ENCODE measurements at regions not wholly inside any gene's neighbourhood (a gene's known extent, or its start where the extent isn't known, plus 50 kb on each side); places are given as distances from the start of the nearest gene placed in this dataset.
"Not testable (repeated sequence)": the region's sequence is repeated elsewhere in the genome, so short reads cannot be mapped to it uniquely, and the experiment has no call there.

DNA sequence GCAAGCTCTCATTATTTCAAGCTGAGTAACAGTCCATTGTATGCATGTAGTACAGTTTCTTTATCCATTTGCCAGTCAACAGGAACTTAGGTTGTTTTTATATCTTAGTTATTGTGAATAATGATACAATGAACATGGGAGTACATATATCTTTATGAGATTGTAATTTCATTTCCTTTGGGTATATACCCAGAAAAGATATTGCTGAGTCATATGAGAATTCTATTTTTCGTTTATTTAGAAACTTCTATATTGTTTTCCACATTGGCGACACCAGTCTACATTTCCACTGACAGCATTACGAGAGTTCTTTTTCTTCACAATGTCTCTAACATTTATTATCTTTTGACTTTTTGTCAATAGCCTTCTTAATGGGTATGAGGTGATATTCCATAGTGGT is 477.8 kb upstream of the PAPPA start:
- no peak for DNase-seq

DNA sequence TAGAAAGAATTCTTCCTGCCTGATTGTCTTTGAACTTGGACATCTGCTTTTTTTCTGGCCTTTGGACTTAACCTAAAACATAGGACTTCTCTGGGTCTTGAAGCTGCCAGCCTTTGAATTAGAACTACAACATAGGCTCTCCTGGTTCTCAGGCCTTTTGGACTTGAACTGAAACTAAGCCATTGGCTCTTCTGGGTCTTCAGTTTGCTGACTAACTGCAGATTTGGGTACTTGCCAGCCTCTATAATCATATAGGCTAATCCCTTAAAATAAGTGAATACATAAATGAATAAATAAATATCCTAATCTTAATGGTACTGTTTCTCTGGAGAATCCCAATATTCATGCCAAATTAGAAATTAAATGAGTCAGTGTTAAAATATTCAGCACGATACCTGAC is 473.4 kb upstream of the PAPPA start:
- DNase-seq, result no peak

DNA sequence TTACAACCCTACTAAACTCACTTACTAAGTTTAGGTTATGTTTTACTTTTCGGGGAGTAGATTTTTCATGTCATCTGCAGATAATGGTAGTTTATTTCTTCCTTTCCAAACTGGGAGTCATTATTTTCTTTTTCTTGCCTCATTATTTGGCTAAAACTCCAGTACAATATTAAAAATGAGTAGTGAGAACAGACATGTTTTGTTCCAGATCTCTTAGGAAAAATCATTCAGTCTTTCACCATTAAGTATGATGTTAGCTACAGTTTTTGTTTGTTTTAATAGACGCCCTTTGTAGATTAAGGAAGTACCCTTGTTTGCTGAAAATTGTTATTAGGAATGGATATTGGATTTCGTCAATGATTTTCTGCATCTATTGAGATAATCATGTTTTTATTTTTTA is 472.0 kb upstream of the PAPPA start:
- DNase-seq, result no peak

DNA sequence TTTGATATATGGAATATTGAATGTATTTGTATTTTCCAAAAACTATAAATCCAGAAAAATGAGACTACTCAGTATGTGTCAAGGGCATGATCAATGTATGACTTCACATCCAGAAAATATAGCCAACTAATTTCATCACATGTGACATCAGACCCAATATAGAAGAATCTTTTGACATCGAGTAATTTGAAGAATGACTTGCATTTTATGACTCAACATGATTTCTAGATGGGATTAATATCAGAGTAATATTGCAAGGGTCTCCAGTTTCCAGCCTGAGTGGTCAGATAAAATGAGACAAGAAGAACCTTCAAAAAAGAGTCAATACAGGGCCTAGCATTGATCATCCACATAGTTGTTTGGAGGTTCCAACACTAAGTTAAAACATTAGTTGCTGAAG is 467.5 kb upstream of the PAPPA start:
- no peak for DNase-seq

DNA sequence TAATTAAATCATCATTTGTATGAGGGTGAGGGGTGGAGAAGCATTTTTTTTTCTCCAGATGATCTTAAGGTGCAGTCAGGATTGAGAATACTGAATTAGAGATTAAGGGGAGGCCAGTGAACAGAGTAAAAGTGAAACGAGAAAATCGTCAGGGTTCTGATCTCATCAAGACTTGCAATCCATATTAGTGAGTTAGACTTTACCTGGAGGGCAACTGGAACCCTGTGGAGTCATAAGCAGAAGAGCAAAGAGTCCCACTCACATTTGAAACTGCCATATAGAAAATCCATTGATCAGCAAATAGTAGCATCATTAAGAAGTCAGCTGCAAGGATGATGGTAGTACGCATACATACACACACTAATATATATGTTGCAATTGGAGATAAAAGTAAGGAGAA is 466.2 kb upstream of the PAPPA start:
- no peak for DNase-seq

DNA sequence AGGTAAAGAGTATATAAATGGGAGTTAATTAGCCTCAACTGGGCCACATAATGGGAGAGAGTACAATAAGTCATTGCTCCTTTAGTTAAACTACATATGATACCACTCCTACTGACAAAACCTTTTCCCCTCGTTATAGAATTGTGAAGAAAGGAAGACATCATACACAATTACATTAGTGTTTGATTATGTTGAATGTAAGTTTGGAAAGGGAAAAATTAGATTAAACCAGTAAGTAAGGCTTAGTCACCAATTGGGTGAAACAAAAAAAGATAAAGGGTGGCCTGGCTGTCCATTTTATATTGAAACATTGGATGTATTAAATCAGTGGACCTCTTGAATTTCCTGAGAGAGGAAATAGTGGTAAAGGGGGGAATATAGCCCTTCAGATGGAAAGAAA is 464.3 kb upstream of the PAPPA start:
- DNase-seq, result no peak

DNA sequence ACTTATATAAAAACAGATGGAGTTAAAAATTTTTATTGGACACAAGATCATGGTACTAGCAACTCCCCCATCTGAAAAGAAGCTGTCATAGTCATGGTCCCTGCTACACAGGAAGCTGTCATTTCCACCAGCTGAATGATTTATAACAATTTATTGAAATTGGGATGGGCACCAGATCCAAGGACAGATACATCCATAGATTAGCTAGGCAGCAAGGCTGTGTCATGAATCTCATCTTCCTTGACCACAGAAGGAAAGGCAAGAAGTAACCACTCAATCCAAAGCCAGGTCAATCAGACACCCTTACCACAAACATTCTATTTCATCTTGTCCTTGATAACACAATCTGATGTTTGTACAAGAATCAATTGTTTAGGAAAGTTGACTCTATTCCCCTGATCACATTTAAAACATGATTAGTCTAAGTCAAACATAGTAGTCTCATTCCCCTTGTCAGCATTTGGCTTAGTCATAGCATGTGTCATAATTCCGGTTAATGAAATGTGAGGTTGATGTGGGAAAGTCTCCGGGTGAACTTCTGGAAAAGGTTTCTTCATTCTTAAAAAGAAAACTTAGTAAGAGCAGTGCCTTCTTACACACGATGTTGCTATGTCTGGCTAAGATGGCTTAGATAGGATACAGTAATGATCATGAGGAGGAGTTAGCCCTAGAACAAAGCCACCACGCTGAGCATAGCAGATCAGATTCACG is 462.6 kb upstream of the PAPPA start:
- DNase-seq, result no peak

DNA sequence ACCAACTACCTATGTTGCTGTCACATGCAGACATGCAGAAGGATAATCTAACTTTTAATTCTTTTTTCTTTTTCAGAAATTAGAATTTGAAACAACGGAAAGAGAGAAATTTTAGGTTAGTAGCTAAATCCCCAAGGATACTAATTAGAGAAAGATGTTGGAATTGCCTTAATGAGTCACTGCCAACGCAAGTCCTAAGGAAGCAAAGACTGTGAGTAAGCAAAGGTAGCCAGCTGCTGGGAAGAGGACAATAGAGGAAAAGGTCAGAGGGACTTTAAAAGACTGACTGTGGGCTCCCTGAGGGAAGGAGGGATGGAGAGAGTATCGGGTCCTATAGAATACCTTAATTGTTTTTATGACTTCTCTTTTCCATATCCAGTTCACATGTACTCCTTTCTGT is 461.9 kb upstream of the PAPPA start:
- DNase-seq, result no peak

DNA sequence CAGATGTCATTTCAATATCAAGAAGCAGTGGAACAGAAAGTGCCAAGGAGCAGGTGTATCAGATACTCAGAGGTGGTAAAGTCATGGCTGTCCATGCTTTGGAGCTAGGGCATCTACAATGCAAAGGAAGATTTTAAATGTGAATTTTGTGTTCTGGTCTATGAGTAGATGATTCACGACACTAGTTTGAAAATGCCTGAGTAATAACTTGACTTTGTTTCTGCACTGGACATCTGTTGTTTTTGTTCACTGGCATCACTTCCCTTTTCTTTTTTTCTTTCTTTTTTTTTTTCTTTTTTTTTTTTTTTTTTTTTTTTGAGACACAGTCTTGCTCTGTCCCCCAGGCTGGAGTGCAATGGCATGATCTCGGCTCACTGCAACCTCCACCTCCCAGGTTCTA is 460.7 kb upstream of the PAPPA start:
- DNase-seq, result not testable (repeated sequence)

DNA sequence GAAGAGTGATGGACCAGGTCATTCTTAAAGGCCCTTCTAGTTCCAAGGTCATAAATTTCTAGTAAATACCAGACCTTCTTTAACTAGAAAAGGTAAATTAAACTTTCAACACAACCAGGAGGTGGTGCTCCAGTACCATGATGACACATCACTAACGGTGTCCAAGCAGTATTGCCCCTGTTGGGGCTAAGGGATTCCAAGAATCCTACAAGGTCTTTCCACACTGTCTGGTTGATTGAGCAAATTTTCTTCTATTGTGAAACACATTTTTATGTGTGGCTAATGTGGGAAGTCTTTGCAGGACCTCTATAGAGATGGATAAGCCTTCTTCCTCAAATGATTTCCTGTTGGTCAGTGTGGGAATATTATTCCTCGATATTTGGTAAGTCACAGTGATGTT is 459.6 kb upstream of the PAPPA start:
- DNase-seq, result no peak

DNA sequence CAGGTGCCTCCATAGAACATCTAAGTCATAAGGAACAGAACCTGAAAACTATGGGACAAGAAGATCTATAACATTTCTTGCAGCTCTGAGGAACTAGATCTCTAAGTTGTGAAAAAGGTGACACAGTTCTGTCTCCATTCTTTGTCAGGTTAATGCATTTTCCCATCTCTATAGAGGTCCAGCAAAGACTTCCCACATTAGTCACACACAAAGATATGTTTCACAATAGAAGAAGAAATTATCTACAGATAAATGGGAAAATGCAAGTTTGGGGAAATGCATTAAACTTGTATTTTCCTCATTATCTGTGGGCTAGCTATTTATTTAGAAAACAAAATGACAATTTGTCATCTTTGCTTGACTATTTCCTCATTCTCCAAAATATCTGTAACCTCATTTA is 458.6 kb upstream of the PAPPA start:
- DNase-seq, result no peak

DNA sequence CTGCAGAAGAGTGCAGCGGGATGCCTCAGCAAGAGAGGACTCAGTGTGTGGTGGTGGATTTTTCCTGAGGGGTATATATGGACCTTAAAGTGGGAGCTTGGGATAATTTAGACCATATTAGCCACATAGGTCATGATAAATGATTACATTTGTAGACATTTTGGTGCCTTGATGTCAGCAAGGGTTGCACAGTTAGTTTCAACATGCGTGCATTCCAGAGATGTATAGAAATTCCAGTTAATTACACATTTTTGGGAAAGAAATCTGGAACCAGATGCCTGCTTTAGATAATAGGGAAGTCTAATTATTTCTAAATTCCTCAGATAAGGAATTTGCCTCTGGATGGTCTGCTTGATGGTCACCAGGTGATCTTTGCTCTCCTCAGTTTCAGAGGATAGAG is 440.6 kb upstream of the PAPPA start:
- DNase-seq, result no peak

DNA sequence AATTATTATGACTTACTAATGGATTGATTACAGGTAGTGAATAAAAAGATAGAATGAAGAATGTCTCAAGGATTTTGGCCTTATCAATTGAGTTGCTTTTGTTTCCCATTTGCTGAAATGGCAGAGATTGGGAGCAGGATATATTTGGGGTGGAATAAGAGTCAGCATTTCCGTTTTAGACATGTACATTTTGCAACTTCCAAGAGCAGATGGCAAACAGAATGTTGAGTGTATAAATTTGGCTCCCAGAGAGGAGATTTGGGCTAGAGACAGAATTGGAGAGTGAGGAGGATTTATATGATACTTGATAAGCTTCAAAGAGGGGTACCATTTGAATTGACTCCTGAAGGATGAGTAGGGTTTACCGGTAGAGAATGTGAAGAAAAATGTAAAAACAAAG is 437.9 kb upstream of the PAPPA start:
- no peak for DNase-seq

DNA sequence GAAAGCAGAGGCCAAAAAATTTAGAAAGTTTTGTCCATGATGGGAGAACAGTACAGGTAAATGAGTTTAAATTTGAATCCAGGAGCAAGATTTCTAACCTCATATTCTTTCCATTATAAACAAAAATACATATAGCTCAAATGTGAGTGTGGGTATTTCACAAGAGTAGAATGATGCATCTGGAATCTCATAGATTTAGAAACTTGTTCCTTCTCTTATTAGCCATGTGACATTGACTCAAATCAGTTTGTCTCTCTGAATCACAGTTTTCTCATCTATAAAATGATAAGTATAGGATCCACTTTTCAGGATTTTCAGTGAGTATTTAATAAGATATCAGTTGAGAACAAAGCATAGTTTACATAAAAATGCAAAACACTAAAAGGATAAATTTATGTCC is 436.3 kb upstream of the PAPPA start:
- DNase-seq, result no peak

DNA sequence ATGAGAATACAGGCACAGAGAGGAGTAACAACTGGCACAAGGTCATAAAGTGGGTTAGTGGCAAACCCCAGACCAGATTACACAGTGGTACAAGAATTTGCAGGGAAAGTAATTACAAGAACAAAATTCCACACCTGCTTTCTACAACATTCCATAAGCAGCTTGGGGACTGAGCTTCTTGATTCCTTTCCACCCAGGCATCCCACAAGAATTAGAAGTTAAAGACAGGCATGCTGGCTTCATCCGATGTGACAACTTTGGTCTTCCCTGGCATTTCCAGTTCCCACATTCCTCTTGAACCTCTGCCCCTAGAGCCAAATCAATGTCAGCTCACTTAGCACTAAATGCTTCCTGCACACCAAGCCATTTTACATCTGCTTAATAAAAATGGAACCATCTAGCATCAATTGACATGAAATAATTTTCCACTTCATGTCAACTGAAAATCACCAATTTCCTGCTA is 435.8 kb upstream of the PAPPA start:
- DNase-seq, result no peak

DNA sequence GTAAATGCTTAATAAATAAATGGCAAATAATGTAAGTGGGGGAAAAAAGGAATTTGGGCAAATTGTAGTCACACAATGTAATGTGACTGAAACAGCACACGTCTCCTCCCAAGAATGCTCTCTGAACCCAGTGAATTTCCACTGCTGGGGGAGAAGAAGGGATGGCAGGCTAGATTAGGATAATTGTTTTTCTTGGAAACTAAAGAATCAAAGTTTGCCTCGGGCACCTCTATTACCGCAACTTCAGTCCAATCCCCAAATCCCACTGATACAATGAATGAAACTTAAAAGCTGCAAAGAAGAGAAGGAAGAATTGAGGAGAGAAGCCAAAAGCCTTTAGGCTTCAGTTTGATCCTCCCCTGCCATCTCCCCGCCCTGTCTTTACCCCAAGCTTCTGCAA is 423.2 kb upstream of the PAPPA start:
- no peak for DNase-seq

DNA sequence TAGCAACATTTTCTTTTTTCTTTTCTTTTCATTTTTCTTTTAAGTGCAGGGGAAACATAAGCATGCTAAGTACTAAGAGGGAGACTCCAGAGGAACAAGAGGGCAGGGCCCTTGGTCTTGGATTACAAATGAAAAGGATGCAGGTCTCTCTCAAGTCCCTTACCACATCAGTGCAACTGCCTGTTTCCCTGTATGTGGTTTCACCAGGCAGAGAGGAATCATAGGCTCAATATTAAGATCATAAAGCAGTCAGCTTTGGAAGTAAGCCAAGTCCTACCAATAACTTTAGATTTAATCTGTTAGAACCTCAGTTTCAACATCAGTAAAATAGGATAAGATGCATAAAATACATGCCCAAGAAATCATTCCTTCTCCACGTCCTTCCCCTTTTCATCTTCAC is 422.7 kb upstream of the PAPPA start:
- DNase-seq, result no peak

DNA sequence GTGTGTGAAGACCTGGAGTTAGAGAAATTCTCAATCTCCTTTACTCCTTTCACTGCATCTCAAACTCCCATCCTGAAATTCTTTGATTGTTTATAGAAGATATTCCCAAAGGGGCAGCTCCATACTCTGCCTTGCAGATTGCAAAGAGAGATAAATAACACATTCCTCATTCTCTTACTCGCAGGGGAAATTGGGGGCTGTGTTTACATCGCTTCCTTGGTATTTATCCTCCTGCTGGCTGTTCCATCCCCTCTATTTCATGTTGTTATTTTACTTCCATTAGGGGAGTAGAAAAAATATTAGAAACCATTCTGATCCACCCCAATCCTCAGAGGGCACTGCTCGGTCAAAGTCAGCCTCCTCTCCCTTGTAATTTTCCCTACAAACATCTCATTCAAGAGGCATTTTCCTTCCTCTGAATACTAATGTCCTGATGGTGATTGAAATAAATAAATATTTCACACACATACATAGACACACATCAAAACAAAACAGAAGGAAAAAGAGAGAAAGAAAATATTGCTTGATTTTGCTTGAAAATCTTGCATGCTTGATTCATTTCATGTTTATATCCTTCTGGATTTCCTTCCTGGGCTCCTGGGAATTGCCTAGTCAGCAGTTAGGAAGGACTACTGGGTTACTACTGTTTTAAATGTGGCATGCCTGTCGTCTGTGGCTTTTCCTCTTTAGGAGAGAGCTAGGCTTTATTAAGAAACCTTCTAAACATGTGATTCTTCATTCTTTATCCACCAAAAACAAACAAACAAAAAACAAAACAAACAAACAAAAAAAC is 420.1 kb upstream of the PAPPA start:
- DNase-seq, result no peak

DNA sequence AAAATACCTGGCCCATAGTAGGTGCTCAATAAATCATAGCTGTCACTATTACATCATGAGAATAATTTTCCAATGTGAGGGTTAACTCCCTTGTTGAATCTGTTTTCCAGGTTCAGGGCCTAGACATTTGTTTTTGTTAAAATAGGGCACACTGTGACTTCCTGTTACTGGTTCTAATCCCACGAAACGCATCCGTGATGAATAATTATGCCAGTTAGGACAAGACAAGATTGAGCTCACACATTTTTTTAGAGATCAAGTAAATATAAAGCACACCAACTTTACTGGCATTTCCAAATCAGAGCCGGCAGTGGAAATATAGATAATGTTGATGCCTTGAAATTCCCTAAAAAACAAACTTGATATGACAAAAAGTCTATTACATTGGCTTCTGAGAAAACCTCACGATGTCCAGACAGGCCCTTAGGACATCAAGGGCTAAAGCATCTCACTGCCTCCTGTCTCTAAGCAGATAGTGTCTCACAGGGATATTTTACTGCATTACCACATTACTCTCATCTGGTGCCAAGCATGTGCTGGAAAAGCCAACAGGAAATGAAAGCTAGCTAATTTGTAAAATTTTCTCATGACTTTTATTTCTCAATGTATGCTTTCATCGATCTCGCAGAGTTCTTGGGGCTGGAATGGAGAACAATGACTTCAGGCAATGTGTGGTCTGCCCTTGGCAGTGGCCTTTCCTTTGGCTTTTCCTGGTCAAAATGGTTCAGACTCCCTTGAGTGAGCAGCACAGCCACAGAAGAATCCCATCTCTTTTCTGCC is 414.3 kb upstream of the PAPPA start:
- DNase-seq, result no peak

DNA sequence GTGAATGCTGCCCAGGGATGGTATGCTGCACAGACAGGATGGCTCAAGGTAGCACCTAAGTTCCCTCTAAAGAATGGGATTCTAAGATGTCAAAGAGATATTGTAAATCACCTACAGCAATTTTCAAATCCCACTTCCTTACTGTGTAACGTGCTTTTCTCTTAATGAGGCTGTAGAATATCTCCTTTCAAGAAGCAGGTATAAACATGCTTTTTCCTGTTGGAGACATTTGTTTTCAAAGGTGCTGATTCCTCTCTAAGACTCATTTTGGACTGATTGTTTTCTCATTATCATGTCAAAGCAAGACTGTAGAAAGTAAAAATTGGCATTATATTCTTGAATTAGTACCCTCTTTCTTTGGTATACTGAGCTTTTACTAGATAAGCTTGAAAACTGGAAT is 412.6 kb upstream of the PAPPA start:
- DNase-seq, result no peak

DNA sequence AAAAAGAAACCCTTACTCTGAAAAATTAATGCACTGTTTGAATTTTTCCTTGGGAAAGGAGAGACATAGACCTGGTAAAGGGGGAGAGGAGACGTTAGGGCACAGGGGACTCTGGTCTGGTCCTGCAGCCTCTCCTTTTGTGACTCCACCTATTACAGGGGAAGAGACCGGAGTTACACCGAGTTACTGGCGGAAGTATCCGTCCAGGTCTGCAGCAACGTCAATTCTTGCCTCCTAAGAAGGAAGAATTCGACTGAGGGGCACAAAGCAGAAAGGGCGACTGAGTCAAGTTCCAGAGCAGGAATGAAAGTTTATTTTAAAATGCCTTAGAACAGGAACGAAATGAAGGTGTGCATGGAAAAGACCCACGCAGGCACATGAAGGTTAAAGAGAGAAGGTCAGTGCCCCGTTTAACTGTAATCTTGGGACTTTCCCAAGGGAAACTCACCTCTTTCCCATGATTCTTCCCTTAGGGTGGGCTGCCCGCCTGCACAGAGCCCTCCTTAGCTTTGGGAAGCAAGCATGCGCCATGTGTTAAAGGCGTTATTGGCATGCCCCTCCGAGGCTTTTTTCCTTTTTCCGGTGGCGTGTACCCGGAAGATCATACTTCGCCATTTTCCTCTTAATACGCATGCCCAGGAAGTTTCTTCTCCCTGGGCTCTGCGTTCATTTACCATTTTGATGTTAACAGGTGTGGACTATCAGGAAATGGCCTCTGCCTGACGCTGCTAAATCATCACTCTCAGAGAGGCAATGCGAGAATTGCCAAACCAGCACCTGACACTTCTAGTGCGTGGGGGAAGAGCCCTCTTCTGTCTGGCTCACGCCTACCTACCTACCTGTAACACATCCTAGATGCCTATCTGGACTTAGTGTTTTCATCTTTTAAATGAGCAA is 409.6 kb upstream of the PAPPA start:
- DNase-seq, result no peak

DNA sequence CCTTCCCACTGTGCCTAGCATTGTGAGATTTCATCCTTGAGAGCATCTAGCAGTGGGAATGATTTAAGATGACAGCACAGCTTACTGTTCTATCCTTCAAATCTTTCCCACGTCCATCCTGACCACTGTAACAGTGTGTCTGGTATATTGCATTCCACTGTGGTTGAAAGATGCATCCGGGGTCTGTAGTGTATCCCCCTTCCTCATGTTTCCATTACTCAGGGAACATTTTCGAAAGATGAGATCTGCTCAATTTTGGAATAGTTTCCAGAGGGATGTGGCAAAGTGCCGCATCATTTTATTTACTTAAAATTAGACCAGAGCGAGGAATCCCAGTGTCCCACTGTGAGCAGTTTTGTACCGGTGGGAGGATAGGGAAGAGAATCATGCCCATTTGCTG is 407.1 kb upstream of the PAPPA start:
- no peak for DNase-seq

DNA sequence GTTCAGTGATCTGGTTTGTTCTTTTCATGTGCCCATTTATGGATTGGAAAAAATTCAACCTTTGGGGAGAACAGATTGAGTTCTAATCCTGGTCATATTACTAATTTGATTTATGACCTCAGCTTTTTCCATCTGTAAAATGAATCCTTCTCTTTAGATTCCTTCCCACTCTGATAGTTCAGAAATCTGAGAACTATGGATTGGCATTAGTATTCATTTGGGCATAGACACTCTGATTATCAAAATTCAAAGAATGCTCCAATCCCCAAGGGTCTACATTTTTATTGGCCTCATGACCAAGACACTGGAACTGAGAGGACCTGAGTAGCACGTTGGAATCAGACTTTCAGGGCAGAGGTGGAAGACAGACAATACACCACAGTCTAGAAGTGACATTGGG is 405.9 kb upstream of the PAPPA start:
- DNase-seq, result no peak
